ENCODE measurements at regions not wholly inside any gene's neighbourhood (a gene's known extent, or its start where the extent isn't known, plus 50 kb on each side); places are given as distances from the start of the nearest gene placed in this dataset.

- Histone ChIP-seq H3K27ac (no peak overlapping the region), H3K27me3 (no peaks in the 10 kb centered on the region), H3K9me3 (no peaks in the 10 kb centered on the region), H3K4me1 (no peaks in the 10 kb centered on the region), H3K4me3 (no peak overlapping the region), H3K36me3 (no peaks in the 10 kb centered on the region)
- no peak for TF ChIP-seq CTCF (IDR thresholded peaks at IDR 0.05)
- no peak for DNase-seq (ENCODE audit: low spot score in 2 of 2)
- intact Hi-C loops (cut with DNase I): no loop called here
These were observed 61.9 kb upstream of the ZNF281 start for GRCh38 chr1:200471739-200472138.

- TF ChIP-seq CTCF (IDR thresholded peaks at IDR 0.05): no peak
- no peaks in the 10 kb centered on the region for H3K27me3 ChIP-seq
- no peaks in the 10 kb centered on the region for H3K4me1 ChIP-seq
- H3K27ac ChIP-seq: no peak overlapping the region
- no peaks in the 10 kb centered on the region for H3K9me3 ChIP-seq
- no peak overlapping the region for H3K4me3 ChIP-seq
- no peak for DNase-seq (ENCODE audit: low spot score in 2 of 2)
- intact Hi-C loops (cut with DNase I): no loop called here
- H3K36me3 ChIP-seq: no peaks in the 10 kb centered on the region
These were observed 58.6 kb upstream of the ZNF281 start for GRCh38 chr1:200468264-200469001.

- Histone ChIP-seq H3K27me3 (no peaks in the 10 kb centered on the region), H3K4me3 (no peak overlapping the region), H3K9me3 (no peaks in the 10 kb centered on the region), H3K4me1 (no peaks in the 10 kb centered on the region), H3K27ac (no peak overlapping the region), H3K36me3 (no peaks in the 10 kb centered on the region)
- no peak for DNase-seq (ENCODE audit: low spot score in 2 of 2)
- no peak for TF ChIP-seq CTCF (IDR thresholded peaks at IDR 0.05)
- intact Hi-C loops (cut with DNase I): no loop called here
These were observed 55.1 kb upstream of the ZNF281 start for GRCh38 chr1:200464784-200465400.

Data from ascending aorta (tissue), 2 donors.